Parathyroid adenoma (tissue), 2 donors: ENCODE measurements at regions not wholly inside any gene's neighbourhood (a gene's known extent, or its start where the extent isn't known, plus 50 kb on each side); places are given as distances from the start of the nearest gene placed in this dataset.
"Not testable (repeated sequence)": the region's sequence is repeated elsewhere in the genome, so short reads cannot be mapped to it uniquely, and the experiment has no call there.

ENCODE experiments used
- H2AFZ ChIP-seq: fragments of 300-600 bp; sonication (generic); one replicate; pipeline ENCODE4 v1.7.0; 2017; ENCODE audit warnings: antibody characterized with exemption, mild to moderate bottlenecking
- H3K27ac ChIP-seq: fragments of 300-600 bp; sonication (generic); one replicate; pipeline ENCODE4 v1.7.0; 2017
- H3K27me3 ChIP-seq: fragments of 300-600 bp; sonication (generic); one replicate; pipeline ENCODE4 v1.7.0; 2017; ENCODE audit warnings: low read length; ENCODE audit not compliant: control insufficient read depth, insufficient read depth
- H3K36me3 ChIP-seq: fragments of 300-600 bp; sonication (generic); one replicate; pipeline ENCODE4 v1.7.0; 2017; ENCODE audit warnings: low read length; ENCODE audit not compliant: control insufficient read depth, insufficient read depth
- H3K4me1 ChIP-seq: fragments of 300-600 bp; sonication (generic); one replicate; pipeline ENCODE4 v1.7.0; 2017; ENCODE audit warnings: control low read depth
- H3K4me2 ChIP-seq: fragments of 300-600 bp; sonication (generic); one replicate; pipeline ENCODE4 v1.7.0; 2017; ENCODE audit warnings: low read length
- H3K4me3 ChIP-seq: fragments of 300-600 bp; sonication (generic); one replicate; pipeline ENCODE4 v1.7.0; 2017; ENCODE audit warnings: low read depth, low read length
- H3K79me2 ChIP-seq: fragments of 300-600 bp; sonication (generic); one replicate; pipeline ENCODE4 v1.7.0; 2017; ENCODE audit warnings: control low read depth
- H3K9ac ChIP-seq: fragments of 300-600 bp; sonication (generic); one replicate; pipeline ENCODE4 v1.7.0; 2017; ENCODE audit warnings: mild to moderate bottlenecking
- H3K9me3 ChIP-seq: fragments of 300-600 bp; sonication (generic); one replicate; pipeline ENCODE4 v1.7.0; 2017; ENCODE audit warnings: low read length; ENCODE audit not compliant: control insufficient read depth
- CTCF ChIP-seq: fragments of 300-600 bp; sonication (generic); IDR thresholded peaks from one replicate; pipeline ENCODE4 v1.7.0; 2017; ENCODE audit warnings: antibody characterized with exemption, mild to moderate bottlenecking
- donor health status: primary hyperparathyroidism.

DNA sequence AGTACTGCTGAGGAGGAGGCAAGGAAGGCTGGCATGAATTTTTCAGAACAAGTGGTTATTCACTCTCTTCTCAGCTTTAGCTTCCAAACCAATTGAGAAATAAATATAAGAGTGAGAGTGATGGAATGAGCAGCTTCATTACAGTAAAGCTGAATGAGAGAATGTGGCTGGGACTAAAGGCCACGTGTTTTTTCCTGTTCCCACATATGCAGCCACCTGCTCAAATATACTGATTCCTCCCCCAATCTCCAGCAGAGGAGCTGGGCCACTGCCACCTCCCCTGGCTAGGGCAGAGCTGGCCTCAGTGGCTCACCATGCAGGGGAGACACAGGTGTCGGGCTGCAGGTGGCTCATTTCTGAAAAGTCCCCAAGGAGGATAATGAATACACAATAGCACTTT, 1505.3 kb upstream of the WWC1 start:
- TF ChIP-seq CTCF = no peak
- H3K36me3 ChIP-seq = no peaks in the 10 kb centered on the region
- no peaks in the 10 kb centered on the region for H3K27me3 ChIP-seq
- no peaks in the 10 kb centered on the region for H3K4me1 ChIP-seq
- no peak overlapping the region for H3K9ac ChIP-seq
- no peak overlapping the region for H3K4me3 ChIP-seq
- no peak overlapping the region for H3K27ac ChIP-seq
- no peak overlapping the region for H3K4me2 ChIP-seq
- no peak overlapping the region for H2AFZ ChIP-seq
- H3K9me3 ChIP-seq = no peaks in the 10 kb centered on the region
- H3K79me2 ChIP-seq = no peaks in the 10 kb centered on the region

GRCh38 chr5:166786889-166787288, 1504.6 kb upstream of the WWC1 start:
- H3K9ac ChIP-seq = no peak overlapping the region
- H3K9me3 ChIP-seq = no peaks in the 10 kb centered on the region
- H3K4me3 ChIP-seq = no peak overlapping the region
- H3K4me1 ChIP-seq = no peaks in the 10 kb centered on the region
- H3K36me3 ChIP-seq = no peaks in the 10 kb centered on the region
- H3K4me2 ChIP-seq = no peak overlapping the region
- H2AFZ ChIP-seq = no peak overlapping the region
- TF ChIP-seq CTCF = no peak
- H3K79me2 ChIP-seq = no peaks in the 10 kb centered on the region
- H3K27me3 ChIP-seq = no peaks in the 10 kb centered on the region
- no peak overlapping the region for H3K27ac ChIP-seq

- H3K9ac ChIP-seq = no peak overlapping the region
- no peaks in the 10 kb centered on the region for H3K9me3 ChIP-seq
- no peaks in the 10 kb centered on the region for H3K4me1 ChIP-seq
- no peaks in the 10 kb centered on the region for H3K27me3 ChIP-seq
- no peaks in the 10 kb centered on the region for H3K79me2 ChIP-seq
- no peak overlapping the region for H3K27ac ChIP-seq
- H3K4me2 ChIP-seq = no peak overlapping the region
- no peaks in the 10 kb centered on the region for H3K36me3 ChIP-seq
- H3K4me3 ChIP-seq = no peak overlapping the region
- H2AFZ ChIP-seq = no peak overlapping the region
- no peak for TF ChIP-seq CTCF
Measured at GRCh38 chr5:166788050-166788449, 1503.4 kb upstream of the WWC1 start.

DNA sequence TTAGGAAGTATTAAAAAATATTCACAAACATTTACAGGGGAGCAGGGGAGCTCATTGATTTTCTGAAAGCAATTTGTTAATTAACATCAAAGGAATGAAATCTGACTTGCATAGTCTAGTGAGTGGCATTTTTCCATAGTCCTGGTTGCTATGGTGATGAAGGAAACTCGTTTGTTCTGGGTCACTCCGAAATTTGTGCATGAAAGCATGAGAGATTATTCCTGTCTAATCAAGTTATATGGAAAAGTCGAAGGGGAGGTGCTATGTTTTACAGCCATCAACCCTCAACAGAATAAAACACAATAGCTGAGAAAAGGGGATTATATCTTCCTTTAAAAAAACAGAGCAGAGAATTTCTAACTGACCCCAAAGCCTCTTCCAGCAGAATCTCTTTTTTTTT, 1495.7 kb upstream of the WWC1 start:
- Histone ChIP-seq H2AFZ (no peak overlapping the region), H3K4me1 (no peaks in the 10 kb centered on the region), H3K27ac (no peak overlapping the region), H3K9ac (no peak overlapping the region), H3K79me2 (no peaks in the 10 kb centered on the region), H3K4me2 (no peak overlapping the region), H3K9me3 (no peaks in the 10 kb centered on the region), H3K36me3 (no peaks in the 10 kb centered on the region), H3K4me3 (no peak overlapping the region), H3K27me3 (no peaks in the 10 kb centered on the region)
- TF ChIP-seq CTCF = no peak

GRCh38 chr5:166803058-166803457, 1488.4 kb upstream of the WWC1 start:
- no peak overlapping the region for H2AFZ ChIP-seq
- H3K27ac ChIP-seq = no peak overlapping the region
- H3K27me3 ChIP-seq = no peaks in the 10 kb centered on the region
- no peak overlapping the region for H3K4me2 ChIP-seq
- no peaks in the 10 kb centered on the region for H3K79me2 ChIP-seq
- no peaks in the 10 kb centered on the region for H3K9me3 ChIP-seq
- H3K4me3 ChIP-seq = no peak overlapping the region
- H3K9ac ChIP-seq = no peak overlapping the region
- H3K4me1 ChIP-seq = no peaks in the 10 kb centered on the region
- no peaks in the 10 kb centered on the region for H3K36me3 ChIP-seq
- no peak for TF ChIP-seq CTCF

DNA sequence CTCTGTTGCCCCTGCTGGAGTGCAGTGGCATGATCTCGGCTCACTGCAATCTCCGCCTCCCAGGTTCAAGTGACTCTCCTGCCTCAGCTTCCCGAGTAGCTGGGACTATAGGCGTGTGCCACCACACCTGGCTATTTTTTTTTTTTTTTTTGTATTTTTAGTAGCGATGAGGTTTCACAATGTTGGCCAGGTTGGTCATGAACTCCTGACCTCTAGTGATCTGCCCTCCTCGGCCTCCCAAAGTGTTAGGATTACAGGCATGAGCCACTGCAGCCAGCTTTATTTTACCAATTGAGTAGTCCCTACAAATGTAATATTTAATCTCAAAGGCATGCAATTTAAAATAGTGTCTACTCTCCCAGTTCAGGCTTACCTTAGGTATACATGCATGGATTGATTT, 1487.2 kb upstream of the WWC1 start:
- H2AFZ ChIP-seq, H3K27ac ChIP-seq, H3K27me3 ChIP-seq, H3K4me1 ChIP-seq, H3K4me2 ChIP-seq, H3K4me3 ChIP-seq, H3K79me2 ChIP-seq, H3K9me3 ChIP-seq, H3K9ac ChIP-seq, H3K36me3 ChIP-seq: not testable (repeated sequence)

DNA sequence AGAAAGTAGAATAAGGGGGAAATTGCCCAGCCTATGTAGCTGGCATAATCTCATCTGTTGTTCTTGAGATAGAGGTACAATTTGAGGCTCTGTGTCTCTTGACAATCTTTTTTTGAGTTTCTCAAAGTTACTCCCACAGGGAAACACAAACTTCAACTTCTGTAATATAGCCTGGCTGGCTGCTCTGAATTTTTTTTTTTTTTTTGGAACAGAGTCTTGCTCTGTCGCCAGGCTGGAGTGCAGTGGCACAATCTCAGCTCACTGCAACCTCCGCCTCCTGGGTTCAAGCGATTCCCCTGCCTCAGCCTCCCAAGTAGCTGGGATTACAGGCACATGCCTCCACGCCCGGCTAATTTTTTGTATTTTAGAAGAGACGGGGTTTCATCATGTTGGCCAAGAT, 1486.8 kb upstream of the WWC1 start:
- H3K36me3 ChIP-seq, H3K9ac ChIP-seq, H3K27ac ChIP-seq, H3K4me3 ChIP-seq, H3K9me3 ChIP-seq, H3K4me2 ChIP-seq, H3K79me2 ChIP-seq, H3K27me3 ChIP-seq, H3K4me1 ChIP-seq, H2AFZ ChIP-seq: not testable (repeated sequence)
